Skeletal muscle tissue (tissue), 3 donors: ENCODE measurements at regions not wholly inside any gene's neighbourhood (a gene's known extent, or its start where the extent isn't known, plus 50 kb on each side); places are given as distances from the start of the nearest gene placed in this dataset.

Source experiments
- H3K27ac ChIP-seq: one replicate; pipeline ENCODE4 v1.7.0; 2013; ENCODE audit warnings: mild to moderate bottlenecking, low read depth, low read length, inconsistent platforms
- H3K27me3 ChIP-seq, 3 donors: one replicate each; pipeline ENCODE4 v1.7.0; 2013; ENCODE audit warnings: low read length in 3 of 3; ENCODE audit not compliant: control insufficient read depth in 3 of 3, insufficient read depth in 3 of 3
- H3K36me3 ChIP-seq, 3 donors: one replicate each; pipeline ENCODE4 v1.7.0; 2013; ENCODE audit warnings: low read length in 3 of 3; ENCODE audit not compliant: control insufficient read depth in 3 of 3, insufficient read depth in 3 of 3
- H3K4me1 ChIP-seq, 3 donors: one replicate each; pipeline ENCODE4 v1.7.0; 2013; ENCODE audit warnings: low read length in 3 of 3, mild to moderate bottlenecking in 3 of 3; ENCODE audit not compliant: control insufficient read depth in 3 of 3, insufficient read depth in 3 of 3
- H3K4me3 ChIP-seq, 3 donors: one replicate each; pipeline ENCODE4 v1.7.0; 2013; ENCODE audit warnings: low read length in 3 of 3
- H3K9ac ChIP-seq, 3 donors: one replicate each; pipeline ENCODE4 v1.7.0; 2013; ENCODE audit warnings: low read length in 3 of 3, mild to moderate bottlenecking in 3 of 3, moderate library complexity in 2 of 3, low read depth in 1 of 3
- H3K9me3 ChIP-seq, 3 donors: one replicate each; pipeline ENCODE4 v1.7.0; 2013; ENCODE audit warnings: low read length in 3 of 3; ENCODE audit not compliant: control insufficient read depth in 3 of 3
- donor health status: Osteomylitis.

DNA sequence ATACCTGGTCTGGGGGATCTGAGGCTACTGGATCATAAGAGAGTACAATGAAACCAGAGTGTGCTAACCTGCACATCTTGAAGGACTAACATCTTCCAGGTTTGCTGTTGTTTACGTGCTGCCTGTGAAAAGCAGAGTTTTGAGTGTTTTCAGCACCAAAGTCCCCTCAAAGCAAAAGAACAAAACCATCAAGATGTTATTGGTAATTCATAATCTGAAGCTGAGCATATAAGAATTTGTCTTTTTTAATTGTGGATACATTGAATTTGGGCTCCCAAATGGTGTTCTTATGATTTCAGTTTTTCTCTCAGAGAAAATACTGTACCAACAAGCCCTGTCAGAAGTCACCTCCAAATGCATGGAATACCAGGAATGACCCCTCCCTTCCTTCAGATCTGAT is 110.2 kb downstream of the BTG1 start:
- H3K4me3 ChIP-seq = peak overlapping the region in 2 of 3 donors; percentile 14 to 64
- no peaks in the 10 kb centered on the region for H3K27me3 ChIP-seq
- H3K27ac ChIP-seq = peak overlapping the region; percentile 15
- no peaks in the 10 kb centered on the region for H3K36me3 ChIP-seq
- no peak overlapping the region for H3K9ac ChIP-seq
- no peaks in the 10 kb centered on the region for H3K9me3 ChIP-seq
- peaks cover 9 to 10% (median 9%) of the 10 kb centered on the region in 3 donors for H3K4me1 ChIP-seq

DNA sequence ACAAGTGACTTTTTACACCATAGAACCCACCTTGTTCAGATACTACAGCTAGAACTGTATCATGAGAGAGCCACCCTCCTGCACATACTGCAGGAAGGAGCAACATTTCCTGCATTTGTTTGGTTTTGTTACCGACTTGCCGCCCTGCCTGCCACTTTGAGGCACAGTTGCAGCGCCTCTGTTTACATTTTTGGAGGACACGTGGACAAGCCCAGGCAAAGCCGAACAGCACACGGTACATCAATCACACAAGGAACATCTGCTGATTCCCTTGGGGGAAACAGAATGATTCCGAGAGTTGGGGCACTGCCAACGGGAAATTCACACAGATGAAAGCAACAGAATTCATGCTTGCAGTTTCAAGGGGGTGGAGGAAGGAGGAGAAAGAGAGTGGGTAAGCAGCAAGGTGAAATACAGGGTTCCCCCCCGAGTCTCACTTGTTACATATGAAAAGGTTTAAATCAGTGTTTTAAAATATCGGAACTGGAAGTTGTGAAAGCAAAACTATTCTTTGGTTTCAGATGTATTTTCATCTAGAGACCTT is 110.7 kb downstream of the BTG1 start:
- Histone ChIP-seq H3K4me3 (peak overlapping the region; percentile 54 to 64 (median 57)), H3K27ac (peak overlapping the region; percentile 15)

DNA sequence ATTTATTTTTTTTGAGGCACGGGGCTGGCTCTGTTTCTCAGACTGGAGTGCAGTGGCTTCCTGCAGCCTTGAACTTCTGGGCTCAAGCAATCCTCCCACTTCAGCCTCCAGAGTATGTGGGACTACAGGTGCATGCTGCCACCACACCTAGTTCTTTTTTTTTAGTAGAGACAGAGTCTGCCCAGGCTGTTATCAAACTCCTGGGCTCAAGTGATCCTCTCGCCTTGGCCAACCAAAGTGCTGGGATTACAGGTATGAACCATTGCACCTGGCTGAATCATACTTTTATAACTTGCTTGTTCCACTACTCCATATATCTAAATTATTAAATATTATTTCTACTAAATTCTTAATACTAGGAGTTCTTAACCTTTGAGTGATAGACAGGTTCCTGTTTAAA is 111.6 kb downstream of the BTG1 start:
- Histone ChIP-seq H3K9ac (no peak overlapping the region), H3K27me3 (no peaks in the 10 kb centered on the region), H3K9me3 (no peaks in the 10 kb centered on the region), H3K4me1 (peaks cover 9 to 10% (median 9%) of the 10 kb centered on the region in 3 donors), H3K36me3 (no peaks in the 10 kb centered on the region), H3K27ac (no peak overlapping the region), H3K4me3 (no peak overlapping the region)

More for the DNA sequence above, 110.7 kb downstream of the BTG1 start:
- Histone ChIP-seq H3K4me1 (peaks cover 9 to 10% (median 9%) of the 10 kb centered on the region in 3 donors), H3K27me3 (no peaks in the 10 kb centered on the region), H3K36me3 (no peaks in the 10 kb centered on the region), H3K9ac (peak overlapping the region in 2 of 3 donors; percentile 5 to 25), H3K9me3 (no peaks in the 10 kb centered on the region)

DNA sequence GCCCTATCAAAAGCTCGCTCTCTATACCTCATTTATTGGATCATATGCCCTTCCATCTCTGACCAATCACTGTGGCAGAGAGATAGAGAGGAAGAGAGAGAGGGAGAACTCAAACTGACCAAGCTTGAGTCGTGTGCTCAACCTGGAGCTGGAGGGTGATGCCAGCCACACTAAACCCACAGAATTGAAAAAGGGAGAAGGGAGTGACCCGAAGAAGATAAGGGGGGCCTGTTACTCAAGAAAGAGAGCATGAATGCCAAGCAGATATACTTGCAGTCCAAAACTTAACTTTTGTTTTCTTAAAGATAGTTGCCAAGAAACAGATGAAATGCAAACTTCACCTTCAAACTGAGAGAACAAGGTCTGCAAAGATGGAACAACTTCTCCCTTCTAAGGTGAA is 112.7 kb downstream of the BTG1 start:
- no peaks in the 10 kb centered on the region for H3K27me3 ChIP-seq
- H3K4me1 ChIP-seq = peaks cover 9 to 10% (median 9%) of the 10 kb centered on the region in 3 donors
- H3K4me3 ChIP-seq = no peak overlapping the region
- no peaks in the 10 kb centered on the region for H3K36me3 ChIP-seq
- no peak overlapping the region for H3K9ac ChIP-seq
- no peaks in the 10 kb centered on the region for H3K9me3 ChIP-seq
- H3K27ac ChIP-seq = no peak overlapping the region

DNA sequence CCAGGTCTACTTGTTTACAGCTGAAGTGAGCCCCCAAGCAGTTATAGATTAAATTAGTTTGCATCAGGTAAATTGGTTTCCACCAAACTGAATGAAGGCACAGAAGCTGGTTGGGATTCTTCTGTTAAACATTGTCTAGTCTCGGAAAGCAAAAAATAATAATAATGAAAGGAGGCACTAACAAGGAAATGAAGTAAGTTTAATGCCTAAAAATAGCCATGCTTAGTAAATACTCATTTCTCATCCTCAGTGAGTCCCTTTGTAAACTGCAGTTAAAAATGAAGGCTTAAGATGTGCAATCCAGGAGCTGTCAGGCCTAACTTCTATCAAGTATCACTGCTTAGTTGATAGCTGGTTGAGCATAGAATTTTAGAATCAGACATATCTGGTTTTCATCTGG is 113.5 kb downstream of the BTG1 start:
- Histone ChIP-seq H3K9ac (no peak overlapping the region), H3K9me3 (no peaks in the 10 kb centered on the region), H3K36me3 (no peaks in the 10 kb centered on the region), H3K4me3 (no peak overlapping the region), H3K27me3 (no peaks in the 10 kb centered on the region), H3K27ac (no peak overlapping the region), H3K4me1 (peaks cover 9% of the 10 kb centered on the region in 3 donors)

DNA sequence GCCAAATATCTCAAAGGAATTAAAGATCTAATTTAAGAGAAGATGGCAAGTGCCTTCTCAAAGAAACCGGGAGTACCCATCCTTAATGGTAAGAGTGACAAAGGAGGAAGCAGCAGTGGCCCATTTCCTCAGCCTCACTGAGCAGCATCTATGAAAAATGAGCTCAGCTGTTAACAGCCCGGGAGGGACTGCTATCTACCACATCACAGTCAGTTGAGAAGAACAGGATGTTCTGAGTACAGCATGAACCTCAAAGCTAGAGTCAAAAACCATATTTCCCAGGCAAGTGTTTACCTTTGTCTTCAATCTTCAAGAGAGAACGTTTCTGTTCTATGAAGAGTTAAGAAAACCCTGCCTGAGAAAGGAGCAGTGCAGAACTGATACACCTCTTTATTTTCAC is 115.0 kb downstream of the BTG1 start:
- H3K9ac ChIP-seq = no peak overlapping the region
- no peaks in the 10 kb centered on the region for H3K27me3 ChIP-seq
- no peak overlapping the region for H3K4me3 ChIP-seq
- no peaks in the 10 kb centered on the region for H3K36me3 ChIP-seq
- peaks cover 6 to 9% (median 9%) of the 10 kb centered on the region in 3 donors for H3K4me1 ChIP-seq
- H3K9me3 ChIP-seq = no peaks in the 10 kb centered on the region
- peak overlapping the region; percentile 5 for H3K27ac ChIP-seq

DNA sequence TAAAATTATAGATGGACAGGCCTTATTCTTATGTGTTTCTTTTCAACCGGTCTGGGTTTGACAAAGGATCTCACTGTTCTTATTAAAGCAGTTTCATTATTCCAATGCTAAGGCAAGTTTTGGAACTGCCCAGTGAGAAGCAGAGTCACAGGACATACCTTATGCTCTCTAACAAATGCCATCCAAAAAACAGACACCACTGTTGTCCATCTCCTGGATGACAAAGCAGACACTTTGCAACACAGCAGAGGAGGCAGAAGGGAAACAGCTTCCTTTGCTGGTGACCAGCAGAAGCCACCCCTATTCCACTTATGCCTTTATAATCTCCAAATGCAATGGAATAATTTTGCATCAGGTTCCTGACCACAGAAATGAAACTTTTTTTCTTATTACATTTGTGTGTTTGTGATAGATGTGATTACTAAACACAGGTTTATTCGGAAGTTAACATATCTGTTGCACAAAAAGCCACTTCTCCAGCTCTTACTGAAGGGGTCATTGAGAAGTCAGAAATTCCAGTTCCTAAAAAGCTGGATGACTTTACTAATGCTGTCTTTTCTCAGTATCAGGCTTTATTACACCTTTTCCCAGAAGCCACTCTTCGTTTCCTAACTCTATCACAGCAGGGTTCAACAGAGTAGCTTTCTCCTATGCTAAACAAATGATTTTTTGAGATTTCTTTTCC is 115.6 kb downstream of the BTG1 start:
- Histone ChIP-seq H3K27ac (peak overlapping the region; percentile 5), H3K4me1 (peaks cover 4 to 5% (median 5%) of the 10 kb centered on the region in 3 donors), H3K4me3 (no peak overlapping the region)

DNA sequence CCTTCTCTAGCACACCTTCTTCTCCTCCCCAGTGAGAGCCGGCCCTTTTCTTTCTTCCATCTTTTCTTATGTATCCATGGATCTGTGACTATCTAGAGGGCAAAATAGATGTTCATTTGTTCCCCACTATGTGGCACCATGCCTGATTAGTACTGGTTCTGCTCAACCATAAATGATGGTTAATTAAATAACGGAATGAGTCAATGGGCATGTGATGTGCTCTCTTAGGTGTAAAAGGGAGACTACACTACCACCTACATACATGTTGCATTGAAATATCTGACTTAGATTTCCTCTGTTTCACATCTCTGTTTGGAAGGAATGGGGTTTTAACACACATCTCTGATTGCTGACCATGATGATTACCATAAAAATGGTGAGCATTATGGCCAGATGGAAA is 116.5 kb downstream of the BTG1 start:
- Histone ChIP-seq H3K9ac (no peak overlapping the region), H3K27ac (no peak overlapping the region), H3K36me3 (no peaks in the 10 kb centered on the region), H3K9me3 (no peaks in the 10 kb centered on the region), H3K4me3 (no peak overlapping the region), H3K27me3 (no peaks in the 10 kb centered on the region), H3K4me1 (no peaks in the 10 kb centered on the region)

More for the DNA sequence above, 115.6 kb downstream of the BTG1 start:
- Histone ChIP-seq H3K27me3 (no peaks in the 10 kb centered on the region), H3K36me3 (no peaks in the 10 kb centered on the region), H3K9me3 (no peaks in the 10 kb centered on the region), H3K9ac (no peak overlapping the region)

DNA sequence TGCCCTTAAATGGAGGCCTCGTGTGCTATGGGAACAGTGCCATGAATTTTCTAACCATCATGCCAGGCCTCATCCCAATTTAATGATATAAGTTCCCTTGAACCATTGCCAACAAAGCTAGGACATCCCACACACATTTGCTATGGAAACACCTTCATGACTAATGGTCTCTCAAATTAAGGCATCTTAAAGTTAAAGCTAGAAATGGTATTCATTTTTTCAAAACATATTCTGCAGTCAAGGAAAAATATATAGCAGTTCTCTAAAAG is 117.3 kb downstream of the BTG1 start:
- H3K27me3 ChIP-seq = no peaks in the 10 kb centered on the region
- H3K4me1 ChIP-seq = no peaks in the 10 kb centered on the region
- no peak overlapping the region for H3K9ac ChIP-seq
- H3K4me3 ChIP-seq = no peak overlapping the region
- H3K36me3 ChIP-seq = no peaks in the 10 kb centered on the region
- H3K27ac ChIP-seq = no peak overlapping the region
- no peaks in the 10 kb centered on the region for H3K9me3 ChIP-seq

DNA sequence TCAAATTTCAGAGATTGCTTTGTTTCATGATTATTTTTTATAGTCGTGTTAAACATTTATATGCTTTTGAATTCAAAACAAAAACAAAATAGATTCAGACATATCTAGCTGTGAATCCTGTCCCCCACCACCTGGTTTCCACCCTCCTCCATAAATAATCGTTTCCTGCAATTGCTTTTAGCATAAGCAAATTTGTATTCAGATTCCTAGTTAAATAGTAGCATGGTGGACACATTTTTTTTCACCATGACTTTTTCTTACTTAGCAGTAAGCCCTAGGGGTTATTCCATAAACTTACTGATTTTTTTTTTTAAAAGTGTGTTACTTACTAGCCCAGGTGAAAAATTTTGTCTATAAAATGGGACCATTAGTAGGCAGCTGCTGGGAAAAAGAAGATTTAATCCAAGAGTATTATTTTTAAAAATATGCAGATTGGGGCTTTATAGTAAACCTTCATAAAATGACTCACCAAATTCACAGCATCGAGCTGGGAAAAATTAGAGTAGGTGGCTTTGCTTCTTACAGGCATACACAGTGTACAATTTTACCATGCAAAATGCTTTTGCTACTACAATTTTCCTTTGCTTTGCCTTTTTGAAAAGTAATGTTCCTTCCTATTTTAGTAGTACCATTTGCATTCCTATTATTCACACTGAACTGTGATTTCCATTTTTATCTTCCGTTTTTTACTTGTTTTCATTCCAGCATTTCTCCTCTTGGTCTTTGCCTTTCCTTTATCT is 117.8 kb downstream of the BTG1 start:
- Histone ChIP-seq H3K36me3 (no peaks in the 10 kb centered on the region), H3K27me3 (no peaks in the 10 kb centered on the region), H3K9me3 (no peaks in the 10 kb centered on the region), H3K9ac (no peak overlapping the region), H3K4me1 (no peaks in the 10 kb centered on the region), H3K27ac (no peak overlapping the region), H3K4me3 (no peak overlapping the region)
